DND-41 (cell line): ENCODE measurements at regions not wholly inside any gene's neighbourhood (a gene's known extent, or its start where the extent isn't known, plus 50 kb on each side); places are given as distances from the start of the nearest gene placed in this dataset.

Experiments used
- EZH2 ChIP-seq: IDR thresholded peaks from 3 replicates; pipeline ENCODE4 v1.6.1; 2012; ENCODE audit warnings: borderline replicate concordance, low read depth, mild to moderate bottlenecking, moderate library complexity, low read length, inconsistent platforms; ENCODE audit not compliant: severe bottlenecking
- TF ChIP-seq, protein P1 (sequence below): IDR thresholded peaks from 2 replicates; pipeline ENCODE4 v1.5.1; 2012; ENCODE audit warnings: borderline replicate concordance, low read length, moderate library complexity, mild to moderate bottlenecking; ENCODE audit not compliant: poor library complexity, severe bottlenecking; ENCODE audit errors: extremely low read depth

DNA sequence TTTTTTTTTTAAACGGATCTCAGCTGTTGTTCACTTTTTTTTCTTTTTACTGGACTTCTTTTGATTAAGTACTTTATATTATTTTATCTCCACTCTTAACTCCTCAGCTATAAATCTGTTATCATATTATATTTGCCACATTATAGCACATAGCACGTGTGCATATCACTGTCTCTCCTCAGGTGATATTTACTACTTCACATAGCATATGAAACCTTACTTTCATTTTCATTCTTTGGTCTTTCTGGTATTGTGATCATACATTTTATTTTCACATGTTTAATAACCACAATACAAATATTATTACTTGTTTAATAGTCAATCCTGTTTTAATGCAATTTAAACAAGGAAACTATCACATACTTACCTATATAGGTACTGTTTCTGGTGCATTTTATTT is 993.1 kb upstream of the TMEFF2 start:
- TF ChIP-seq, protein P1, sequence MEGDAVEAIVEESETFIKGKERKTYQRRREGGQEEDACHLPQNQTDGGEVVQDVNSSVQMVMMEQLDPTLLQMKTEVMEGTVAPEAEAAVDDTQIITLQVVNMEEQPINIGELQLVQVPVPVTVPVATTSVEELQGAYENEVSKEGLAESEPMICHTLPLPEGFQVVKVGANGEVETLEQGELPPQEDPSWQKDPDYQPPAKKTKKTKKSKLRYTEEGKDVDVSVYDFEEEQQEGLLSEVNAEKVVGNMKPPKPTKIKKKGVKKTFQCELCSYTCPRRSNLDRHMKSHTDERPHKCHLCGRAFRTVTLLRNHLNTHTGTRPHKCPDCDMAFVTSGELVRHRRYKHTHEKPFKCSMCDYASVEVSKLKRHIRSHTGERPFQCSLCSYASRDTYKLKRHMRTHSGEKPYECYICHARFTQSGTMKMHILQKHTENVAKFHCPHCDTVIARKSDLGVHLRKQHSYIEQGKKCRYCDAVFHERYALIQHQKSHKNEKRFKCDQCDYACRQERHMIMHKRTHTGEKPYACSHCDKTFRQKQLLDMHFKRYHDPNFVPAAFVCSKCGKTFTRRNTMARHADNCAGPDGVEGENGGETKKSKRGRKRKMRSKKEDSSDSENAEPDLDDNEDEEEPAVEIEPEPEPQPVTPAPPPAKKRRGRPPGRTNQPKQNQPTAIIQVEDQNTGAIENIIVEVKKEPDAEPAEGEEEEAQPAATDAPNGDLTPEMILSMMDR = no peak
- no peak for TF ChIP-seq EZH2
